Thyroid gland (tissue), 4 donors: ENCODE measurements at regions not wholly inside any gene's neighbourhood (a gene's known extent, or its start where the extent isn't known, plus 50 kb on each side); places are given as distances from the start of the nearest gene placed in this dataset.

Experiments used
- DNase-seq, 2 donors: peaks; one replicate each; pipeline ENCODE4 v3.0.0-alpha.2; 2019
- H3K27ac ChIP-seq, 3 donors: fragments of 200-600 bp; sonication (generic); 1 replicate in 2 of 3; 2 replicates in 1 of 3; pipeline ENCODE4 v1.5.1; 2016 to 2019; ENCODE audit warnings: mild to moderate bottlenecking in 1 of 3, moderate library complexity in 1 of 3
- H3K27me3 ChIP-seq: fragments of 200-600 bp; sonication (generic); one replicate; pipeline ENCODE4 v1.5.1; 2019
- H3K36me3 ChIP-seq, 2 donors: fragments of 200-600 bp; sonication (generic); one replicate each; pipeline ENCODE4 v1.5.1; 2016 to 2019
- H3K4me1 ChIP-seq, 2 donors: fragments of 200-600 bp; sonication (generic); one replicate each; pipeline ENCODE4 v1.5.1; 2017 to 2019
- H3K4me3 ChIP-seq, 3 donors: fragments of 200-600 bp; sonication (generic); replicated peaks in 1 of 3; 1 replicate in 2 of 3; 2 replicates in 1 of 3; pipeline ENCODE4 v1.5.1; 2016; ENCODE audit warnings: mild to moderate bottlenecking in 1 of 3
- H3K9me3 ChIP-seq: fragments of 200-600 bp; sonication (generic); one replicate; pipeline ENCODE4 v1.5.1; 2017
- POLR2A ChIP-seq, 2 donors: fragments of 450-650 bp; IDR thresholded peaks; one replicate each; pipeline ENCODE4 v1.6.1; 2017; ENCODE audit warnings: antibody characterized with exemption in 2 of 2, mild to moderate bottlenecking in 2 of 2, moderate library complexity in 1 of 2
- WGBS, 2 donors: methylation state at CpG; one replicate each; pipeline ENCODE4 v1.1.5; 2017; 5-methylcytosine and 5-hydroxymethylcytosine counted together
- intact Hi-C: fragments of 100-400 bp; cut with DNase I; formaldehyde crosslinking; loops from one replicate; pipeline ENCODE4 v1.15.1; 2023
- TF ChIP-seq, protein P1 (sequence below), 6 experiments: fragments of 200-600 bp in 3 of 6; fragments of 450-650 bp in 3 of 6; sonication (generic) in 3 of 6; IDR thresholded peaks; one replicate each; pipeline ENCODE4 v1.5.1; 2016 to 2019; ENCODE audit warnings: antibody characterized with exemption in 6 of 6, mild to moderate bottlenecking in 2 of 6, inconsistent platforms in 1 of 6, moderate library complexity in 1 of 6

DNA sequence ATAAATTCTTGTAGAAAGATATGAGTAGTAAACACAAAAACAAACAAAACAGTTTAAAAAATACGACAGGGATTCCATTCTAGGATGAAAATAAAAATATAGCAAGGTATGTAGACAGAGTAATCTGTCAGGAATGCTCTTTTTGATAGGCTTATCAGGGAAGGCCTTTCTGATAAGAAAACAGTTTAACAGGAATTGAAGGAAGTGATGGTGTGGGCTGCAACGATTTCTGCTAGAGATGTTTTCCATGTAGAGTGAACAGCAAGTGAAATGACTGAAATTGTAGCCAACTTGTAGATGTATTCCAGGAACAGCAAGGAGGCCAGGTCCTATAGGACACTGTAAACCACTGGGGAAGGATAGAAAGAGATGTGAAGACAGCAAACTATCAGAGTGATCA is 689.7 kb upstream of the GJE1 start:
- DNase-seq: no peak
- Histone ChIP-seq H3K4me3 (no peak overlapping the region), H3K27me3 (no peaks in the 10 kb centered on the region), H3K4me1 (no peaks in the 10 kb centered on the region), H3K9me3 (no peaks in the 10 kb centered on the region), H3K27ac (no peak overlapping the region), H3K36me3 (no peaks in the 10 kb centered on the region)
- TF ChIP-seq, protein P1, sequence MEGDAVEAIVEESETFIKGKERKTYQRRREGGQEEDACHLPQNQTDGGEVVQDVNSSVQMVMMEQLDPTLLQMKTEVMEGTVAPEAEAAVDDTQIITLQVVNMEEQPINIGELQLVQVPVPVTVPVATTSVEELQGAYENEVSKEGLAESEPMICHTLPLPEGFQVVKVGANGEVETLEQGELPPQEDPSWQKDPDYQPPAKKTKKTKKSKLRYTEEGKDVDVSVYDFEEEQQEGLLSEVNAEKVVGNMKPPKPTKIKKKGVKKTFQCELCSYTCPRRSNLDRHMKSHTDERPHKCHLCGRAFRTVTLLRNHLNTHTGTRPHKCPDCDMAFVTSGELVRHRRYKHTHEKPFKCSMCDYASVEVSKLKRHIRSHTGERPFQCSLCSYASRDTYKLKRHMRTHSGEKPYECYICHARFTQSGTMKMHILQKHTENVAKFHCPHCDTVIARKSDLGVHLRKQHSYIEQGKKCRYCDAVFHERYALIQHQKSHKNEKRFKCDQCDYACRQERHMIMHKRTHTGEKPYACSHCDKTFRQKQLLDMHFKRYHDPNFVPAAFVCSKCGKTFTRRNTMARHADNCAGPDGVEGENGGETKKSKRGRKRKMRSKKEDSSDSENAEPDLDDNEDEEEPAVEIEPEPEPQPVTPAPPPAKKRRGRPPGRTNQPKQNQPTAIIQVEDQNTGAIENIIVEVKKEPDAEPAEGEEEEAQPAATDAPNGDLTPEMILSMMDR (IDR thresholded peaks at IDR 0.05): no peak
- TF ChIP-seq POLR2A (IDR thresholded peaks at IDR 0.05): no peak
- intact Hi-C loops: no loop called here
- 67 to 68% methylated on average over 2 of the region's 2 CpGs for WGBS, 2 donors

DNA sequence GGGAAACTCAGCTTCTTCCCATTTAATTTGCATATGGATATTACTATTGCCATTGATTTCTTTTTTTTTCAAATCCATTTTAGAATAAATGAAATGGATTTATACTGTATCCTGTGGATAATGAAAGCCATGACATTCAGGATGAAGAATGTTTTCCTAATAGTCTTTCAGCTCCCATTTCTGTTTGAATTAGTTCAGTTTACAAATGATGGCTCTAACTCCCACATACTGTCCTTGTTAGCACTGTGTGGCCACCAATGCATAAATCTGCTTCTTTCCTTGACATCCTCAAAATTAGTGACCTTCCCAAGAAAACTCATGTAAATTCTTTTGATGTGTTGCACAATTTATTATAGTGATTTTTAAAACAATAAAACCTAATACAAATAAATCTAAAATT is 693.2 kb upstream of the GJE1 start:
- no peak for DNase-seq
- intact Hi-C loops: no loop called here

DNA sequence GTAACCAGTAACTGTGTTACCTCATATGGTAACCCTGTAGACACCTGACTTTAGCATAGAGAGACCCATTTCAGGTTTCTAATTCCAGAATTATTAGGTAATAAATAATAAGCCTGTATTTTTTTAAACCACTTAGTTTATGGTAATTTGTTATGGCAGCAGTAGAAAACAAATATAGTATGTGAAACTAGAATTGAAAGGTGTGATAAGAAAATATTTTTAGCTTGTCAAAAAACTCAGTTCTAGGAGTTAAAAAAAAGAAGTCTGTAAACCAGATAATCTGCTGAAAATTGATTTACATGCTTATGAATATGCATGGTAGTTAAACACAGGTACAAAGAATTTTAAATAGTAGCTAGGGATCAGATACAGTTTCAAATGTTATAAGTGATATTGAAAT is 695.0 kb upstream of the GJE1 start:
- TF ChIP-seq, protein P1 (IDR thresholded peaks at IDR 0.05): no peak
- no peak for TF ChIP-seq POLR2A (IDR thresholded peaks at IDR 0.05)
- H3K4me3 ChIP-seq: no peak overlapping the region
- no peaks in the 10 kb centered on the region for H3K4me1 ChIP-seq
- intact Hi-C loops: no loop called here
- H3K27ac ChIP-seq: no peak overlapping the region
- DNase-seq: no peak
- no peaks in the 10 kb centered on the region for H3K9me3 ChIP-seq
- no peaks in the 10 kb centered on the region for H3K27me3 ChIP-seq
- no peaks in the 10 kb centered on the region for H3K36me3 ChIP-seq

More for the DNA sequence above, 693.2 kb upstream of the GJE1 start:
- Histone ChIP-seq H3K27ac (no peak overlapping the region), H3K4me1 (no peaks in the 10 kb centered on the region), H3K27me3 (no peaks in the 10 kb centered on the region), H3K36me3 (no peaks in the 10 kb centered on the region), H3K4me3 (no peak overlapping the region), H3K9me3 (no peaks in the 10 kb centered on the region)
- TF ChIP-seq, protein P1 (IDR thresholded peaks at IDR 0.05): no peak
- TF ChIP-seq POLR2A (IDR thresholded peaks at IDR 0.05): no peak

GRCh38 chr6:141437011-141437410 is 695.7 kb upstream of the GJE1 start:
- no peak for TF ChIP-seq POLR2A (IDR thresholded peaks at IDR 0.05)
- TF ChIP-seq, protein P1 (IDR thresholded peaks at IDR 0.05): no peak
- no peaks in the 10 kb centered on the region for H3K27me3 ChIP-seq
- intact Hi-C loops: no loop called here
- no peaks in the 10 kb centered on the region for H3K36me3 ChIP-seq
- no peak overlapping the region for H3K4me3 ChIP-seq
- H3K27ac ChIP-seq: no peak overlapping the region
- 90 to 92% methylated on average over 3 of the region's 3 CpGs for WGBS, 2 donors
- no peak for DNase-seq
- no peaks in the 10 kb centered on the region for H3K4me1 ChIP-seq
- H3K9me3 ChIP-seq: no peaks in the 10 kb centered on the region

- H3K9me3 ChIP-seq: no peaks in the 10 kb centered on the region
- H3K36me3 ChIP-seq: no peaks in the 10 kb centered on the region
- TF ChIP-seq, protein P1 (IDR thresholded peaks at IDR 0.05): no peak
- no peak for TF ChIP-seq POLR2A (IDR thresholded peaks at IDR 0.05)
- no peaks in the 10 kb centered on the region for H3K4me1 ChIP-seq
- 72 to 85% methylated on average over 5 of the region's 5 CpGs for WGBS, 2 donors
- no peak for DNase-seq
- H3K27ac ChIP-seq: no peak overlapping the region
- no peaks in the 10 kb centered on the region for H3K27me3 ChIP-seq
- no peak overlapping the region for H3K4me3 ChIP-seq
- intact Hi-C loops: no loop called here
Measured at GRCh38 chr6:141426400-141426980, 706.2 kb upstream of the GJE1 start.
